ENCODE measurements at regions not wholly inside any gene's neighbourhood (a gene's known extent, or its start where the extent isn't known, plus 50 kb on each side); places are given as distances from the start of the nearest gene placed in this dataset.

- no peak for FAIRE-seq
- in situ Hi-C loops (cut with HindIII; ENCODE audit: extremely low pct_ligation_motif_present, low pct_unique_long_range_greater_than_20kb) = no loop called here
- 92% methylated on average over 10 of the region's 10 CpGs for WGBS (ENCODE audit: low lambda C conversion rate)
- DNase-seq (ENCODE audit: low spot score) = no peak
- Histone ChIP-seq H3K9ac (ENCODE audit: insufficient read depth, low read depth, low read length) (no peak overlapping the region), H3K9me3 (ENCODE audit: low read length) (no peaks in the 10 kb centered on the region), H2AFZ (ENCODE audit: low read length) (no peak overlapping the region), H3K4me1 (ENCODE audit: insufficient read depth, low read length) (peaks cover 97% of the 10 kb centered on the region), H4K20me1 (ENCODE audit: insufficient read depth, low read length) (no peaks in the 10 kb centered on the region), H3K36me3 (replicated peaks in 1 of 2; ENCODE audit: control insufficient read depth in 1 of 2, insufficient read depth in 2 of 2, low read length in 2 of 2) (no peaks in the 10 kb centered on the region), H3K4me2 (ENCODE audit: low read depth, low read length) (no peak overlapping the region), H3K27me3 (ENCODE audit: control insufficient read depth in 1 of 2, insufficient read depth in 2 of 2, low read length in 2 of 2) (no peaks in the 10 kb centered on the region), H3K79me2 (ENCODE audit: insufficient read depth, low read length) (no peaks in the 10 kb centered on the region), H3K27ac (ENCODE audit: extremely low read length, insufficient read depth, low read length) (no peak overlapping the region), H3K4me3 (replicated peaks in 1 of 3; ENCODE audit: insufficient read depth in 1 of 3, low read depth in 2 of 3, low read length in 3 of 3) (no peak overlapping the region)
- intact Hi-C loops (cut with micrococcal nuclease; ENCODE audit: unreplicated experiment) = loop anchor here (5.0 to 10.0 kb wide), 3 partner anchors 85 to 332 kb away; partner anchors contain the start of genes ABITRAM, ACTL7A and ELP1
- ChIA-PET CTCF (ENCODE audit: low intra/inter-chr PET ratio, low total read pairs) (no interaction called here), POLR2A (no interaction called here)
- ATAC-seq = no peak
- TF ChIP-seq ISL2 (CRISPR knock-in tag; IDR thresholded peaks at IDR 0.05) = no peak
- no peak for TF ChIP-seq HDAC2 (CRISPR knock-in tag; IDR thresholded peaks at IDR 0.05)
- no peak for TF ChIP-seq ZFP82 (CRISPR knock-in tag; IDR thresholded peaks at IDR 0.05; ENCODE audit: borderline replicate concordance)
- TF ChIP-seq DNMT3B (CRISPR knock-in tag; conservative IDR thresholded peaks at IDR 0.05) = no peak
- TF ChIP-seq HNRNPL (IDR thresholded peaks at IDR 0.05; ENCODE audit: low read depth, low read length) = 0 out of 2 replicates have a peak, but pooled peaks have one; percentile 35
- TF ChIP-seq ZNF7 (CRISPR knock-in tag; IDR thresholded peaks at IDR 0.05) = 0 out of 2 replicates have a peak, but pooled peaks have one; percentile 17
- no TSS peak for BruUV-seq (replicated peaks)
These were observed 76.0 kb downstream of the ACTL7B start for GRCh38 chr9:108779551-108780325.

- DNase-seq (ENCODE audit: low spot score) (peak; percentile 81), ATAC-seq (peak; percentile 56), FAIRE-seq (peak; percentile 72)
- no peaks in the 10 kb centered on the region for H3K27me3 ChIP-seq (ENCODE audit: control insufficient read depth in 1 of 2, insufficient read depth in 2 of 2, low read length in 2 of 2)
- H3K36me3 ChIP-seq (replicated peaks in 1 of 2; ENCODE audit: control insufficient read depth in 1 of 2, insufficient read depth in 2 of 2, low read length in 2 of 2) = no peaks in the 10 kb centered on the region
- no peaks in the 10 kb centered on the region for H3K79me2 ChIP-seq (ENCODE audit: insufficient read depth, low read length)
- CTCF ChIA-PET (ENCODE audit: low intra/inter-chr PET ratio, low total read pairs) = no interaction called here
- peak overlapping the region in 1 of 3 experiments; percentile 34; a peak in 1 of 6 replicates for H3K4me3 ChIP-seq (replicated peaks in 1 of 3; ENCODE audit: insufficient read depth in 1 of 3, low read depth in 2 of 3, low read length in 3 of 3)
- no TSS peak for BruUV-seq (replicated peaks)
- intact Hi-C loops (cut with micrococcal nuclease; ENCODE audit: unreplicated experiment) (loop anchor here (1.0 to 10.0 kb wide), 4 partner anchors 33 to 330 kb away; partner anchors contain the start of genes ABITRAM, ACTL7A and ELP1), in situ Hi-C loops (cut with HindIII; ENCODE audit: extremely low pct_ligation_motif_present, low pct_unique_long_range_greater_than_20kb) (no loop called here)
- H3K27ac ChIP-seq (ENCODE audit: extremely low read length, insufficient read depth, low read length) = peak overlapping the region; percentile 84
- peak overlapping the region; percentile 61 for H3K9ac ChIP-seq (ENCODE audit: insufficient read depth, low read depth, low read length)
- WGBS (ENCODE audit: low lambda C conversion rate) = 28% methylated on average over 4 of the region's 4 CpGs
- peaks cover 81% of the 10 kb centered on the region for H3K4me1 ChIP-seq (ENCODE audit: insufficient read depth, low read length)
- H3K4me2 ChIP-seq (ENCODE audit: low read depth, low read length) = peak overlapping the region; percentile 73
- POLR2A ChIA-PET = interaction anchor here (1.6 kb wide), 1 partner anchor 107 kb away, joined by 8 read pairs; no protein-coding TSS in a partner anchor
- H2AFZ ChIP-seq (ENCODE audit: low read length) = peak overlapping the region; percentile 43
- no peaks in the 10 kb centered on the region for H4K20me1 ChIP-seq (ENCODE audit: insufficient read depth, low read length)
- no peaks in the 10 kb centered on the region for H3K9me3 ChIP-seq (ENCODE audit: low read length)
- TF ChIP-seq ZNF607 (CRISPR knock-in tag; IDR thresholded peaks at IDR 0.05; ENCODE audit: borderline replicate concordance) = no peak
- TF ChIP-seq ZBTB34 (CRISPR knock-in tag; IDR thresholded peaks at IDR 0.05) = 0 out of 2 replicates have a peak, but pooled peaks have one; percentile 53
- no peak for TF ChIP-seq ZNF441 (CRISPR knock-in tag; IDR thresholded peaks at IDR 0.05; ENCODE audit: borderline replicate concordance)
- no peak for TF ChIP-seq JARID2 (CRISPR knock-in tag; IDR thresholded peaks at IDR 0.05; ENCODE audit: insufficient replicate concordance)
- no peak for TF ChIP-seq THAP11 (CRISPR knock-in tag; IDR thresholded peaks at IDR 0.05)
- 0 out of 2 replicates have a peak, but pooled peaks have one; percentile 13 for TF ChIP-seq FOSL2 (CRISPR knock-in tag; IDR thresholded peaks at IDR 0.05)
- TF ChIP-seq CREM (IDR thresholded peaks at IDR 0.05) = no peak
- TF ChIP-seq CREM (CRISPR knock-in tag; IDR thresholded peaks at IDR 0.05) = no peak
- peak; percentile 85; the same call in 1 of the 2 replicates for TF ChIP-seq ZNF7 (CRISPR knock-in tag; IDR thresholded peaks at IDR 0.05)
These were observed 78.7 kb downstream of the ACTL7B start for GRCh38 chr9:108776920-108777639.

Measured in HepG2 (cell line).